Fibroblast of peridontal ligament (primary cell): ENCODE measurements at regions not wholly inside any gene's neighbourhood (a gene's known extent, or its start where the extent isn't known, plus 50 kb on each side); places are given as distances from the start of the nearest gene placed in this dataset.

Experiments used
- DNase-seq: peaks from one replicate; pipeline ENCODE4 v3.0.0-alpha.2; 2010; ENCODE audit errors: extremely low read depth

DNA sequence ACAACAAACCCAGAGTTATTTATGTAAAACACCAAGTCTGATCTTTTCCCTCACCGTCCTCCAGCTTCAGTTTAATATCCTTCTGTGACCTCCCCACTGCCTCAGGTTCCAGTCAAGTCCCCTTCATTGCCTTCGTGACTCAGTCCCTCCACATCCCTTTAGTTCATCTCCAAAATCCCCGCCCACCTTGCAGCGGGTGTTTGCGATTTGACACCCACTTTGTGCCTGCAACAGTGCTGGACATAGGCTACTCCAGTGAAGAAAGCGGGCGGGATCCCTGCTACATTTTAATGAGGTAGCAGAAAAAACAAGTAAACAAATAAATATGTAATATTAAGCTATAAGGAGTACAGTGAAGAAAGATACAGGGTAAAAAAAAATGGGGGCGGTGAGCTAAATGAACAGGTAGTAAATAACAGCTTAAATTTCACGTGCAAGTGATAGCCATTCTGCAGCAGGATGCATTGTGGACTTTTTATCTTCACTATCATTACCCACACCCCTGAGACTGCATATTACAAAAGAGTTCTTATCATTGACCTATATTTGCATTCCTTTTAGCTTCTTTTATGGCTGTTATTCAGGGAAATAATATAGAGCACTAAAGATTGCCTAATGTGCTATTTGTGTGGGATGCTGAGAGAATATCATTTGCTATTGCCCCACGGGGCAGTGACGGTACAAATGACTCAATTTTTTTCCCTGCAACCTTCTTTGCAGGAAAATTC, 222.8 kb upstream of the NUDT4 start:
- DNase-seq, result no peak

DNA sequence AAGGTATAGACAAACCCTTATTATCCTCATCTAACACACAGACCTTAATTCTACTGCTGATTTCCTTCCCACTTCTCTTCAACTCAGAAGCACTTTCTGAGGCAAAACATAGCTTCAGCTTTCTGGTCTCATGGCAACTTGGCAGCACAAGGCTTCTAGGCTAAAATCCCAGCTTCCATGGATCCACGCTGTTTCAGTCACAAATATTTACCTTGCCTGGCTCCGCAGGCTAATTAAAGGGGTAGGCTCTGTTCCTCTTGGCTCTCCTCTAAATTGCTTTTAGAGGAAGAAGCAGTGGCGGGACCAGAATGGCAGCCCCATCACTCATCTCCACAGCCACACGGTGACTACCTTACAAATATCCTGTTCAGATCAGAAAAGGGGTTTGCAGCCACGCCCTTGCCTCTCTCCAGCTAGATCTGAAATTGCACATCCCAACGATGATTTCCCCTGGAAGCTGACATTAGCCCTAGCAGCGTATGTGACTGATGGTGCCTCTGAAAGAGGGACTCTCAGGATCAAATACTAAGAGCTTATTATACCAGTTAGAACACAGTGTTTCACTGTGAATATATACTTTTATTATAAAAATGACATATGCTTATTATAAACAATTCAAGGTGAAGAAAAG, 221.5 kb upstream of the NUDT4 start:
- DNase-seq, result no peak

DNA sequence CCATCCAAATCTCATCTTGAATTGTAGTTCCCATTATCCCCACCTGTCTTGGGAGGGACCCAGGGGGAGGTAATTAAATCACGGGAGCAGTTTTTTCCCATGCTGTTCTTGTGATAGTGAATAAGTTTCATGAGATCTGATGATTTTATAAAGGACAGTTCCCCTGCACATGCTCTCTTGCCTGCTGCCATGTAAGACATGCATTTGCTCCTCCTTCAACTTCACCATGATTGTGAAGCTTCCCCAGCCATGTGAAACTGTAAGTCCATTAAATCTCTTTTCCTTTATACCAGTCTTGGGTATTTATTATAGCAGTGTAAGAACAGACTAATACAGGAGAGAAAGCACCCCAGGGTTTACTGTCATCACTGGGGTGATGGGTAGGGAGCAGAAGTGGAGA, 220.4 kb upstream of the NUDT4 start:
- DNase-seq, result no peak

DNA sequence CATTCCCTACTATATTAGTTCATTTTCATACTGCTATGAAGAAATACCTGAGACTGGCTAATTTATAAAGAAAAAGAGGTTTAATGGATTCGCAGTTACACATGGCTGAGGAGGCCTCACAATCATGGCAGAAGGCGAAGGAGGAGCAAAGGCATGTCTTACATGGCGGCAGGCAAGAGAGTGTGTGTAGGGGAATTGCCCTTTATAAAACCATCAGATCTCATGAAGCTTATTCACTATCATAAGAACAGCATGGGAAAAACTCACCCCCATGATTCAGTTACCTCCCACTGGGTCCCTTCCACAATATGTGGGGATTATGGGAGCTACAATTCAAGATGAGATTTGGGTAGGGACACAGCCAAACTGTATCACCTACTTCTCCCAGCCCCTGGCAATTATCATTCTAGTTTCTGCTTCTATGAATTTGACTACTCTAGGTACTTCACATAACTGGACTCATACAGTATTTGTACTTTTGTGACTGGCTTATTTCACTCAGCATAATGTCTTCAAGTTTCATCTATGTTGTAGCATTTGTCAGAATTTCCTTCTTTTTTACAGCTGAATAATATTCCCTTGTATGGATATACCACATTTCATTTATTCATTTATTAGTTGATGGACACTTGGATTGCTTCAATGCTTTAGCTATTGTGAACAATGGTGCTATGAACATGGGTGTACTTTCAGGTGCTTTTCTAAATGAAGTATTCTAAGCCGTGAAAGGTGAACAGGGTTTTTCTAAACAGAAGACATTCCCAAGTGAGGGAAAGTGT, 219.5 kb upstream of the NUDT4 start:
- DNase-seq, result no peak

DNA sequence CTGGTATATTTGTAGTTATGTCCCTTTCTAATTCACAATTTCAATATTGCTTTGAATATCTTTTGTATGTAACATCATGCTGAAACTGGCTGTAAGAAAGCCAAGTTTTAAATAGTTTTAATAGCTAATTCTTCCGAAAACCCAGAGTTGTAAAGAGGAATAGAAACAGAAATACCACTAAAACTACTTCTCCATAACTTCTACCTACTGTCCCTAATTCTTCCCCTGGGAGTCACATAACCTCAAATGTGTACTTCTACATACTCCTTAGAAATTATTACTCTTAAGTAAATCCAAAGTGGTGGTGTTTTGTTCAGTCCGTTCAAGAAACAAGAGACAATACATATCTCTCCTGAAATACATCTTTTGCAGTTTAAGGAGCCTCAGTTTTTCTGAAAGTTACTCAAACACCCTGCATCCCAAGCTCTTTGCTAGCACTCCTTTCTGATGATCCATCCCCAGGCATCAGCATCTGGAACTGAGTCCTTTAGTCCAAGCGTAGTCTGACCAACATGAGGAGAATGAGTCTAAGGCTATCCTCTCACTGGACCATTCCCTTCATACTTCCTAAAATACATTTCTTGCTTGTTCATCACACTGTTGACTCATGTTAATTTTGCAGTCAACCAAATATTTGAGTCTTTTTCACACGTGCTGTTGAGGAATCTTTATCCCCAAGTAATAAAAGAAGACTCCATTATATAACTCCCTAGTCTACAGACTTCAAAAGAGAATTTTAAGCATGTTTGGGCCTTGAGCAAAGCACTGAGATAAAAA, 214.3 kb upstream of the NUDT4 start:
- peak; percentile 83 for DNase-seq

DNA sequence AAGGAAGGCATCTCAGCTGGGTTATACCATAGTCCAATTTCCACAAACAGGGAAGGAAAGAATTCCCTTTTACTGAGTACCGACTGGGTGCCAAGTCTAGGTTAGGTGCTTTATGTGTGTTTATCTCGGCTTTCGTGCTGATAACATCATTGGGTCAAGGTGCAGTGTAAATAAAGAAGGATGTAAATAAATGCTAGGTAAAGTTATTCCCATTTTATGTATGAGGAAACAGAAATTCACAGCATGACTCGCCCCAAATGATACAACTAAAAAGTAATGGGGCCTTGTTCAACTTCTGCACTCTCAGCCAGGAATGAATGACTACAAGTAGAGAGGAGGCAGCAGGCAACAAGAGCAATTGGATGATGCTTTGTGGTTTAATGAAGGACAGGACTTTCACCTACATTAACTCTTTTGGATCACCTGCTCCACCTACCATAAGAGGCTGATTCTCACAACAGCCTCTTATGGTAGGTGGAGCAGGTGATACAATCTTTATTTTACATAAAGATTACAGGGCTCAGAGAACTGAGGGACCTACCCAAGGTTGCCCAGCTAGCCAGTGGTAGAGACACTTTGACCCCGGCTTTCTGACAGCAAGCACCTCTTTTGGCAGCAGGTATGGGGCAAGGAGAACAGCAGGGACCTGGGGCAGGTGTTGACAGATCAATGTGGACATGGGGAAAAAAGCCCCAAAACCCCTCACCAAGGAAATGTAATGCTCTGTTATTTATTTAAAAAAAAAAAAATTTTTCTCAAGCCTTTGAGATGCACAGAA, 213.4 kb upstream of the NUDT4 start:
- DNase-seq, result no peak

DNA sequence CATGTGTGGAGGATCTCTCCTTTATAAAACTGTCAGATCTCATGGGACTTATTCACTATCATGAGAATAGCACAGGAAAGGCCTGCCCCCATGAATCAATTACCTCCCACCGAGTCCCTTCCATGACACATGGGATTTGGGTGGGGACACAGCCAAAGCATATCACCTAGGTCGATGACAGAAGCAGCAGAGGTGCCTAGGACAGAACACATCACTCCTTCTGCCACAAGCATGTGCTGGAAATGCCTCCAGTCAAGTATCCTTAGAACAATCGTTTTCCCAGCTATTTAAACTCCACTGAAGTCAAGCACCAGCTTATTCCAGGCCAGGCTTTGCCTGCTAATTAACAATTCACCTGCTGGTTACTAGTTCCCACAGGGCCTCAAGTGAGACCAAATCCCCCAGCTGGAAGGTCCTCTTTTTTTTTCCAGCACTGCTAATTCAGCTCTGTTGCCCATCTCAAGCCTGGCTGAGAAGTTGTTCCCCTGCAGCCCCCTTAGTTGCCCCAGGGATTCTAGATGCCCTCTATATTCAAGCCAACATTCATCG, 212.3 kb upstream of the NUDT4 start:
- no peak for DNase-seq

DNA sequence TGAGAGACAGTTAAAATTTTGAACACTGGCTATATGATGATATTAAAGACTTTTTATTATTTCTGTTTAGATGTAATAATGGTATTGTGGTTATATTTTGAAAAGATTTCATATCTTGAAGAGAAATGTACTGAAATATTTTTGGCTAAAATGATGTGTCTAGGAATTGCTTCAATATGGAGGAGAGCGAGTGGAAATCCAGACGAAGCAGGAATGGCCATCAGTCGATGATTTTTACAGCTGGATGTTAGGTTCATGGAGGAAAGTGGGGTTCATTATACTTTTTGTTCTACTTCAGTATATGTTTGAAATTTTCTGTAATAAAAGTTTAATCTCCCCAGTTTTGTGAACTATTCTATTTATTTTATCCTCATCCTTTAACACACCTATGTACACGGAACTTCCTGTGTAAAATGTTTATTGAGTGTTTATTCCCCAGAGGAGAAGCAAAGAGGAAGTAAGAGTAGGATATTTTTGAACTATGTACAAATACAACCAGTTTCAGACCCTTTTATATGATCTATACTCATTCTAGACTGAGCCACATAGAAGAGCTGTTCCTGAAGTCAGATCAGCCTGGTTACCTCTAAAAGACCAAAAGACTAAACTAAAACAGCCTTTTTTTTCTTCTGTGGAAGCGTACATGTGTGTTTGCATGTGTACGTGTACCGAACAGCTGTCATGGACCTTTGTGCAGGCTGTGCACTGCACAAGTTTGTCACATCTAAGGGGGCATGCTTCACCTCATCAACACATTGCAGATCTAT, 211.0 kb upstream of the NUDT4 start:
- DNase-seq, result no peak

DNA sequence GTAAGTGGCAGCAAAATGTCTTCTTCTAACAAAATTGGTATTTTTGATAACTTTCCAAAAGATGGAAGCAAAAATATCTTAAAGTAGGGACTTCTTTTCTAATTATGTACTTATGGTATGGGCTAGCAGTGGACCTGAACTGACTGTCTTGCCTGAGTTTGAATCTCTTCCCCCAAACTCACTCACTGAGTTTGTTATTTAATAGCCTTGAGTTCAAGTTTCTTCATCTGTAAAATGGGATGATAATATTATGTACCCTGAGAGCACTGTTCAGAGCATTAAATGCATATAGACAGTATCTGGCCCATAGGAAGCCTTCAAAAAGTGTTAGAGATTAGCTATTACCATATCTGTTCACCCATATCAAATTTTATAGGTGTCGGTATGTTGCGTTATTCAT, 210.4 kb upstream of the NUDT4 start:
- DNase-seq, result no peak

DNA sequence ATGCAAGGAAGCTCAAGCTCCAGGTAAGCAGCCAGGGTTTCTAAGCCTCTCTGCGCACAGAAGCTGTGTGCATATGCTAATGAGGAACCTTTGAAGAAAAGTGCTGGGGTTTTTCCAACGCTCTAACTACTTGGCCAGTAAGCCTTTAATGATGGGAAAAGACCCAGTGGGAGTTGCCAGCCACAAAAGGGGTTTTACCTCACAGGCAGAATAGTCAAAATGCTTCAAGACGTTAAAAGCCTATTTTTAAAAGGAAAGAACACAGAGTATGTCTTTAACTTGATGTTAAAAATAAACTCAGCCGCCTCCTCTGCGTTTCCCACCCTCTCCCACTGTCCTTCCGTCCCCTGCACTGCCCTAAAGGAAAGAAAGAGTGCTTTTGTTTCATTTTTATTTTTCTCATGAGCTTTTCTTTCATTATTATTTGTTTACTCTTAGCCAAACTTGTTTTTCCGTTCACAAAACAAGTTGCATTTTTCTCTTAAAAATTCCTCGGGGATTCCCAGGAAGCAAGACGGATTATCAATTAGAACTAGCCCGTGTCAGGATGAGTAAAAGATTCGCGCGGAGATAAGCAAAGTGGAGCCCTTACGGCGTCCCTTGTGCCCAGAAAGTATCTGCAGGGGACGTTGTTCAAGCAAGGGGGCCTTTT, 209.8 kb upstream of the NUDT4 start:
- DNase-seq, result peak; percentile 21

DNA sequence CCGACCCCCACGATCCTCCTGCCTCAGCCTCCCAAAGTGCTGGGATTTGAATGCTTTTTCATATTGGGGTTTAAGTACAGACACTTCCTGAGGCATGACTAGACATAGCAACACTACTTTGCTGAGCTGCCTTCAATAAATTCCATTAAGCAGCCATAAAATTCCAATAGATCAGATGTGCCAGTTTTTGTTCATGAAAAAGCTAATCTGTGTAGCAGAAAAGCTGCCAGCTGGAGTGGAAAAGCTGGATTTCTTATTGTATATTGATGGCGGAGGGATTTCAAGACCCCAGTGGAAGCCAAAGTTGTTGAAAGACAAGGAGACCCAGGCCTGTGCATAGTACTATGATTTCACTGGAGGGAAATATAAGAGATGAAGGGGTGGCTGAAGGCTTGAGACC, 209.0 kb upstream of the NUDT4 start:
- no peak for DNase-seq

DNA sequence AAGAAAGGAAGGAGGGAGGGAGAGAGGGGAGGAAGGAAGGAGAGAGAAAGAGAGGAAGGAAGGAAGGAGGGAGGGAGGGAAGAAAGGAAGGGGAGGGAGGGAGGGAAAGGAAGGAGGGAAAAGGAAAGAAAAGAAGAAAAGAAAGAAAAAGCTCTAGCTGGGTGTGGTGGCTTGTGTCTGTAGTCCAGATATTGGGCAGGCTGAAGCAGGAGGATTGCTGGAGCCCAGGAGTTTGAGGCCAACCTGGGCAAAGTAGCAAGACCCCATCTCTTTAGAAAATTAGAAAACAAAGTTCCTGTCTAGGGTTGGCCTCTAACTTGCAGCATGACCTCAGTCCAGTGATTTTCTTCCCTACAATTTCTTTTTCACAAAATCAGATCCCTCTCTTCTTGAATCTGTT, 208.2 kb upstream of the NUDT4 start:
- DNase-seq, result no peak

DNA sequence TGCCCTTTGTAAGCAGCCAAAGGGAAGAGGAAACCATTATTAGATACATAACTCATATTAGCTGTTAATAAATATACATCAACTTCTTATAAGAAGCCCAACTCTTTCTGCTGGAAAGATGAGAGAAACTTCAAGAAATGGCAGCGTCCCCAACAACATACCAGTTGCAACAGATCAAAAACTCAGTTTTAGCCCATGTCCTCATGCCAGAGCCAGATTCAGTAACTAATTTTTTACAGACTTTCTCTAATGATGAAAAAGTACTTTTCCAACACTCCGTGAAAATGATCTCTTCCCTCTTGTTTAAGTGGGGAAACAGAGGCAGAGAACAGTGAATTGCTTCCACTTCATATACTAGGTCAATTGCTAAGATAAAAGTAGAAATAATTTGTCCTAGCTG, 206.8 kb upstream of the NUDT4 start:
- DNase-seq, result no peak

DNA sequence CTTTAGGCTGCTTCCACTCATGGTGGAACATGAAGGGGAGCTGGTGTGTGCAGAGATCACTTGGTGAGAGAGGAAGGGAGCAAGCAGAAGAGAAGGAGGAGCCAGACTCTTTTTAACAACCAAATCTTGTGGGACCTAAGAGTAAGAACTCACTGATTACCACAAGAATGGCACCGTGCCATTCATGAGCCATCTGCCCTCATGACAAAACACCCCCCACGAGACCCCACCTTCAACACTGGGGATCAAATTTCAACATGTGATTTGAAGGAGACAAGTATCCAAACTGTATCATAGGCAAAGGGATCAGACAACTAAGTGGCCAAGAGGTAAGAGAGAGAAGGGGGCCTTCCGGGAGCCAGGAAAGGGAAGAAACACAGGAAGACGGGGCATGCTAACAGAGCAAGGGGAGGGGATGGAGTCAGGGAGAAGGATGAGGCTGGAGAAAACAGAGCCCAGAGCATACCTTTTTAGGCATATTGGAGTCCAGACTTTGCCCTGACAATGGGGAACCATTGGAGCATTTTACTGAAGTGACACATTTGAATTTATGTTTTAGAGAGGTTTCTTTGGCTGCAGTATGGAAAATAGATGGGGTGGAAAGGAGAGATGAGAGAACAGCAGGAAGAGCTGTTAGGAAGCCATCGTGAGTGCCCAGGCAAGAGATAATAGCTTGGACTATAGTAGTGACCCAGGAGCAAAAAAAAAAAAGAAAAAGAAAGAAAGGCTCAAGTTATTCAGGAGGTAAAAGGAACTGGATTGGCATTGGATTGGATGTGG, 204.4 kb upstream of the NUDT4 start:
- DNase-seq, result peak; percentile 69

DNA sequence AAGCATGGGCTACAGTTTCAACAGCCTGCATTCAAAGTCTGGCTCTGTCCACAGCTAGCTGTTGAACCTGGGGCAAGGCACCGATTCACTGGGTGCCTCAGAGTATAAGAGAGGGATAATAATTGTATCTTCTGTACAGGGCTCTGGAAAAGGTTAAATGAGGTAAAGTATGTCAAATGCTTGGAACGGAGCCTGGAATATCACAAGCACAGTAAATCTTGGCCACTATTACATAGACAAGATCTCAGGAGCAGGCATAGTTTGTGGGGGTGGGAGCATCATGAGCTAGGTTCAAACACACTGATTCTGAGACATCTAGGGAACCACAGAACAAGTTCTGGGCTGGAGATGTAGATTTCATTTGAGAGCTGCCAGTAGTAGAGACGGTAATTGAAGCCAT, 203.7 kb upstream of the NUDT4 start:
- DNase-seq, result peak; percentile 80

DNA sequence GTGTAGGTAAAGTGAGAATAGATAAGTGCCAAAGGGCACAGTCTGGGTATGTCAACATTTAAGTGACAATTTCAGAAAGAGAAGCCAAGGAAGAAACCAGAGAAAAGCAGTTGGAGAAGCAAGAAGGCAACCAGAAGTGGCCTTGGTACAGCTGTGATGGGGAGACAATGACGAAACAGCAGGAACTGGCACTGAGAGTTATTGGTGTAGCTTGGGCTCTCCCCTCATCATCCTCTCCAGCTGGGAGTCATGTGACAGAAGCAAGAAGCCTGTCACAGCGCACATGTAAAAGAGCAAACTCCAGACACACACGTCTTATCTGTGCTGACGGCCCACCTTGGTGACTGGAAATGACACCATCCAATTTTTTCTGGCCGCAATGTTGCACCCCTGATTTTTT, 203.3 kb upstream of the NUDT4 start:
- no peak for DNase-seq

DNA sequence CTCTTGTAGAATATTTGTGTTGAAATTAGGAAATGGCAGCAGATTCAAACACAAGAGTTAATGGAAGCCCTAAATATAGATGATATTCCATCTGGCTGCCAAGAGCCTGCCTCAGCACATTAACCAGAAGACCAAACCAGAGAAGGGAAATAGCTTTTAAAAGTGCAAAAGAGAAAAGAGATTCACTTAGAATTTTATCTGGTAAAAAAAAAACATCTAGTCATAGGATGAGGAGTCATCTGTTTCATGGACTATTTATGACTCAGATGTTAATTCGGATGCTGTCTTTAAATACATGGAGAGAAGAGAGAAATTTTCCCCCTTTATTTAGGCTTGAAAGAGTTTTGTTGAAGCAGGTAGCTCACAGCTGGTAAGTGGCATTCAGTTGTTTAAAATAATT, 201.6 kb upstream of the NUDT4 start:
- peak; percentile 60 for DNase-seq

DNA sequence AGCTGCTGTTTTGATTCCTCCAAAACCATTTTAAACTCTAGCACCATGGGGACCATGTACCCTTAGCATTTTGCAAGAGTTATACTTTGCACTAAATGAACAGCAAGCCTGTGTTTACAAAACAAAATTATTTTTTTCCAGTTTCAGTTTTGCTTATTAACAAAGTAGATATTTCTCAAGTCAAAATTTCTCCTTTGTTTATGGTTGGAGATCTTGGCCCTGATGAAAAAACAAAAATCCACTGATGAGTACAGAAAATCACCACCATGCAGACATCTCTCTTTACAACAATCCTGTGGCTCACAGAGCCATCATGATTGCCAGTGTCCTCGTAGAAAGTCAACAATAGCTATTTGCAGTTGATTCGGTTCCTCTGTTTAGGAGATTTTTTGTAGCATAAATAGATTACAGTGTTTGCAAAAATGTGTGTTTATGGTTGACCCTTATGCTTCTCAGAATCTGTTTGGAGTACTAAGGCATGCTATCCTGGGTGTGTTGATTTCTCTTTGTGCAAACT, 201.1 kb upstream of the NUDT4 start:
- DNase-seq, result peak; percentile 41
